ENCODE measurements at regions not wholly inside any gene's neighbourhood (a gene's known extent, or its start where the extent isn't known, plus 50 kb on each side); places are given as distances from the start of the nearest gene placed in this dataset.

GRCh38 chr3:174758943-174759342 is 100.2 kb upstream of the NAALADL2 start:
- POLR2A ChIA-PET = no interaction called here
- CTCF ChIA-PET = no interaction called here

- ChIA-PET CTCF (no interaction called here), POLR2A (no interaction called here)
These were observed 91.7 kb upstream of the NAALADL2 start for GRCh38 chr3:174767406-174767805.

- CTCF ChIA-PET = no interaction called here
- POLR2A ChIA-PET = no interaction called here
These were observed 91.2 kb upstream of the NAALADL2 start for GRCh38 chr3:174767853-174768382.

- CTCF ChIA-PET = no interaction called here
- POLR2A ChIA-PET = no interaction called here
These were observed 90.0 kb upstream of the NAALADL2 start for GRCh38 chr3:174769171-174769570.

GRCh38 chr3:174775603-174776002 is 83.5 kb upstream of the NAALADL2 start:
- ChIA-PET CTCF (no interaction called here), POLR2A (no interaction called here)

- ChIA-PET POLR2A (no interaction called here), CTCF (no interaction called here)
These were observed 83.0 kb upstream of the NAALADL2 start for GRCh38 chr3:174776123-174776522.

- ChIA-PET CTCF (no interaction called here), POLR2A (no interaction called here)
These were observed 82.5 kb upstream of the NAALADL2 start for GRCh38 chr3:174776636-174777035.

- POLR2A ChIA-PET = no interaction called here
- CTCF ChIA-PET = no interaction called here
These were observed 81.3 kb upstream of the NAALADL2 start for GRCh38 chr3:174777813-174778212.

GRCh38 chr3:174783502-174783901 is 75.6 kb upstream of the NAALADL2 start:
- POLR2A ChIA-PET = no interaction called here

GRCh38 chr3:174784206-174784934 is 74.8 kb upstream of the NAALADL2 start:
- CTCF ChIA-PET = no interaction called here

More at GRCh38 chr3:174783502-174783901, 75.6 kb upstream of the NAALADL2 start:
- CTCF ChIA-PET = no interaction called here

GRCh38 chr3:174786825-174787224 is 72.3 kb upstream of the NAALADL2 start:
- ChIA-PET POLR2A (no interaction called here), CTCF (no interaction called here)

More at GRCh38 chr3:174784206-174784934, 74.8 kb upstream of the NAALADL2 start:
- POLR2A ChIA-PET = no interaction called here

- POLR2A ChIA-PET = no interaction called here
- CTCF ChIA-PET = no interaction called here
These were observed 68.0 kb upstream of the NAALADL2 start for GRCh38 chr3:174791161-174791560.

GRCh38 chr3:174792864-174793263 is 66.3 kb upstream of the NAALADL2 start:
- ChIA-PET CTCF (no interaction called here), POLR2A (no interaction called here)

Data from activated CD8-positive, alpha-beta memory T cell treated with anti-CD3 and anti-CD28 coated beads for 36 hours (primary cell).